C1 segment of cervical spinal cord (tissue), 14 donors: ENCODE measurements at regions not wholly inside any gene's neighbourhood (a gene's known extent, or its start where the extent isn't known, plus 50 kb on each side); places are given as distances from the start of the nearest gene placed in this dataset.

ENCODE experiments used
- DNase-seq, 14 donors: peaks; one replicate each; lab custom pipeline; 2025; lab: John Stamatoyannopoulos, UW

- DNase-seq: no peak
Observed at GRCh38 chr4:147310312-147310711, 170.6 kb upstream of the EDNRA start.

- no peak for DNase-seq
Observed at GRCh38 chr4:147311956-147312355, 168.9 kb upstream of the EDNRA start.

GRCh38 chr4:147312376-147313046 lies 168.4 kb upstream of the EDNRA start:
- no peak for DNase-seq

- DNase-seq: no peak
Observed at GRCh38 chr4:147313108-147313507, 167.8 kb upstream of the EDNRA start.

- no peak for DNase-seq
Observed at GRCh38 chr4:147318586-147318985, 162.3 kb upstream of the EDNRA start.

- DNase-seq: no peak
Observed at GRCh38 chr4:147325571-147325981, 155.3 kb upstream of the EDNRA start.

GRCh38 chr4:147326591-147326990 lies 154.3 kb upstream of the EDNRA start:
- DNase-seq: no peak

- DNase-seq: no peak
Observed at GRCh38 chr4:147327322-147327721, 153.6 kb upstream of the EDNRA start.

- no peak for DNase-seq
Observed at GRCh38 chr4:147328189-147328588, 152.7 kb upstream of the EDNRA start.

GRCh38 chr4:147328756-147329446 lies 152.0 kb upstream of the EDNRA start:
- no peak for DNase-seq

- no peak for DNase-seq
Observed at GRCh38 chr4:147332091-147332490, 148.8 kb upstream of the EDNRA start.

- DNase-seq: no peak
Observed at GRCh38 chr4:147334478-147334877, 146.4 kb upstream of the EDNRA start.

GRCh38 chr4:147335183-147335582 lies 145.7 kb upstream of the EDNRA start:
- DNase-seq: no peak

GRCh38 chr4:147336252-147336651 lies 144.6 kb upstream of the EDNRA start:
- no peak for DNase-seq

- no peak for DNase-seq
Observed at GRCh38 chr4:147339100-147339499, 141.8 kb upstream of the EDNRA start.

- no peak for DNase-seq
Observed at GRCh38 chr4:147340111-147340510, 140.8 kb upstream of the EDNRA start.

- no peak for DNase-seq
Observed at GRCh38 chr4:147340591-147341120, 140.2 kb upstream of the EDNRA start.

- DNase-seq: no peak
Observed at GRCh38 chr4:147343692-147344091, 137.2 kb upstream of the EDNRA start.

- no peak for DNase-seq
Observed at GRCh38 chr4:147345662-147346061, 135.2 kb upstream of the EDNRA start.

GRCh38 chr4:147347217-147347616 lies 133.7 kb upstream of the EDNRA start:
- no peak for DNase-seq

- no peak for DNase-seq
Observed at GRCh38 chr4:147349193-147349592, 131.7 kb upstream of the EDNRA start.

GRCh38 chr4:147351083-147351787 lies 129.7 kb upstream of the EDNRA start:
- DNase-seq: no peak

- DNase-seq: no peak
Observed at GRCh38 chr4:147354237-147354636, 126.7 kb upstream of the EDNRA start.
